GM19452 (cell line): ENCODE measurements at regions not wholly inside any gene's neighbourhood (a gene's known extent, or its start where the extent isn't known, plus 50 kb on each side); places are given as distances from the start of the nearest gene placed in this dataset.

Experiments used
- ATAC-seq: cut with Tn5 transposase; IDR thresholded peaks from one replicate; pipeline ENCODE4 v1.9.1; 2021; ENCODE audit not compliant: unreplicated experiment

DNA sequence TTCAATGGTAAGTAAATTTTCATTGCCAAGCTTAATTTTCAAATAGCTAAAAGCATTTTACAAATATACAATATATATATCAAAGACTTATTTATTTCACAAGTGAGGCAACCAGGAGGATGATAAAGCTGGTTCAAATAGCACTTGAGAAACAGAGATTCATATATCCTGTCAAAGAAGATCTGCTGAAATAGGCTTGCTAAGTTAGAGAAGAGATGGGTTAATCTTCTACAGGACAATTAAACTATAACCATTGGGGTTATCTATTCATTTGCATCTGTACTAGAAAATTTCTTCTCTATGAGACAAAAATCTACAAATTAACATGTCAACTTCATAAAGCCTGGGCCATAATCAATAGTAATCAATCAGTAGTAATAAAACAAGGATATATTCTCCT, 637.7 kb upstream of the UBE2E2 start:
- ATAC-seq, result peak; percentile 44

DNA sequence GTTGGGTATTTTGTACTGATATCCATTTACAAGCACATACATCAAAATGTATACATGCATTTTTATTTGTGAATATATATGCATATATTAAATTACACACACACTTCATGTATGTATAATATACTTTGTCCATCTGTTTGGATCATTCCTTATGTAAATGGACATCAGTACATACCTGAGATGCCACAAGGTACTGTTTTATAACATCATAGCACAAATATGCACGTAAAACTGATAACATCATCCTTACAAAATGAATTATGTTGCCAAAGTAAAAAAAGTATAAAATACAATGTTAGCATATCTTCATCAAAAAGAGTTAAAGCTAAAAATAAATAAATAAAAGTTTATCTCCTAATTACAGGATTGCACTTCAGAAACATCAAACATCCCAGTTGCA, 634.8 kb upstream of the UBE2E2 start:
- no peak for ATAC-seq

DNA sequence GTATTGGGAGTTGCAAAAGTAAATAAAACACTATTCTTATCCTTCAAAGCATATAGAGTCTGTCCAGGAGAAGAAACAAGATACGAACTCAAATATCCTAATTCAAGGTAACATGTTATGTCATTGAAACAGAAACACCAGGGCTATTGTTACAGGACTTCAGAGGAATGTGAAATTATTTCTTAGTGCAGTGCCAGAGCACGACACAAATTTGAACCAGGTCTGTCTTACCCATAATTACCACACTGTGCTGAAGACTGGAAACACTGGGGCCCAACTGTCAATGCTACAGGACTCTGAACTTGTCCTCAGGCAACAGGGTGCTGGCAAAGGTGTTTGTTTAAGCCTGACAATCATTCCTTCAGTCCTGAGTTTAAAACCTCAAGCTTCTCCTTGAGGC, 633.6 kb upstream of the UBE2E2 start:
- no peak for ATAC-seq

DNA sequence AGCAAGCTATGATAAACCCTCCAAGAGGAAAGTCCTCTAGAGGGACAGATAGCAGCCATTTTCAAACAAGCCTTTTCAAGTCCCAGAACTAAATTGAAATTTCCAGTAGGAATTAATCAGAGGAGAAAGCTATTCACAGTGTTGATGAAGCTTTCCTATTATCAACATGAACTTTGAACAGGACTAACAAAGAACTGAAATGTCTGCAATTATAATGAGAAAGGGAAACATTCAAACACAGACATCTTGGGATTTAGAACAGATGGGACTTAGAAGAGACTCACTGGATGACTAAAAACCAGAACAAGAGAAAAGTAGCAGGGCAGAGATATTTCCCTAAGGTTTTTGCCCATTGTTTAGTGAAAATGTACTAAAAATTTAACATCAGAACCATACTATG, 622.1 kb upstream of the UBE2E2 start:
- ATAC-seq, result no peak

DNA sequence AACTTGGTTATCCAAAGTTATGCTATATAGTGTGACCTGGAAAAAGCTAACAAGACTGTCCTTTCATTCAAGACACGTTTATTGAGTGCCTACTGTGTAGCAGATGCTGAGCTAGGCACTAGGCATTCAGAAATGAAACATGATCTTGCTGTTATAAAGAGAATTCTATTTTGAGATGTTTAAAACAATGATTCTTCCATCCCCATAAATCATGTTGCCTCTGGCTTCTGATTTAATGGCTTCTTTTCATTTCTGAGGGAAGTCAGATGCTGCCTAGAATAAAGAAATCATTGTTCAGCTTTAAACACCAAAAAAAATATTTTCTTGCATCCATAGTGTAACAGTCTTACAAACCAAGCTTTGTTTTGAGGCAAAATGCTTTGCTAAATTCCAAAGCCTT, 620.9 kb upstream of the UBE2E2 start:
- no peak for ATAC-seq

DNA sequence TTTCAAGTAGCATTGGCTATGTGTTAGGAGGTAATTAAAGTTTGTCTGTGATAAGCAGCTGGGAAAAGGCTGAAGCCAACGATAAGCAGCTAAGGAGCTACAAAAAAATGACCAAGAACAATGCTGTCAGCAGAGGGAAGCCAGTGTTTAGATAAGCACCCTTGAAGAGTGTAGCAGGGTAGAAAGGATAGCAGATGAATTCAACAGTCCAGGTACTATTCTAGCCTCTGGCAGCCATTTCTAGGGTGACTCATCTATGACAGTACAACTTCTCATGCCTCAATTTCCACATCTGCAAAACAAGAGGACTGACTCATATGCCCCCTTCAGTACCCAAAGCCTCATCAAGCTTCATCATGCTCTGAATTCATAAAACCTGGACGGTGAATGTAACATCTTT, 617.6 kb upstream of the UBE2E2 start:
- ATAC-seq, result no peak

DNA sequence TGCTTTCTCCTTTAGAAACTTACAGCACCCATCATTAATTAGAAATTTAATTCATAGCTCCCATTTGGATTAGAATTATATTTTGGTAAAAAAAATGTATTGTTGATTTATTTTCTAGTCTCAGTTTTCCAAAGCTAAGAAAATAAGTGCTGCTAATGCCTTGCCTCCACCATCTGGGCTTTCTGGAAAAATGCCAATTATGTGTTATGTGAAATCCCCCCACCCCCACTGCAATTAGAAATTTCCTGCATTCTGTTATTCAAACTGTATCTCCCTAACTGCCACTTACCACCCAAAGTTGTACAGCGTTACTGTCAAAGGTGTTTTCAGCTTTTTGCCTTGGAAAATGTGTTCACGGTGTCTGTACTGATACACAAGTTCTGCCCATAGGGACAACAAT, 617.2 kb upstream of the UBE2E2 start:
- ATAC-seq, result no peak

DNA sequence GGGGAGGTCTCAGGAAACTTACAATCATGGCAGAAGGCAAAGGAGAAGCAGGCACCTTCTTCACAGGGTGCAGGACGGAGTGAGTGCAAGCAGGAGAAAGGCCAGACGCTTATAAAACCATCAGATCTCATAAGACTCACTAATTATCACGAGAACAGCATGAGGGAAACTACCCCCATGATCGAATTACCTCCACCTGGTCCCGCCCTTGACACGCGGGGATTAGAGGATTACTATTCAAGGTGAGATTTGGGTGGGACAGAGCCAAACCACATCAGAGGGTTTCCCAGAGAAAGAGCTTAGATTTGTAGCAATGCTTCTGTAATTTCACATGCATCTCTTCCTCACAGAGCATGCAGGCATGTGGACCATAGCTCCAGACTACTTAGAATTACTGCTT, 615.7 kb upstream of the UBE2E2 start:
- ATAC-seq, result no peak

DNA sequence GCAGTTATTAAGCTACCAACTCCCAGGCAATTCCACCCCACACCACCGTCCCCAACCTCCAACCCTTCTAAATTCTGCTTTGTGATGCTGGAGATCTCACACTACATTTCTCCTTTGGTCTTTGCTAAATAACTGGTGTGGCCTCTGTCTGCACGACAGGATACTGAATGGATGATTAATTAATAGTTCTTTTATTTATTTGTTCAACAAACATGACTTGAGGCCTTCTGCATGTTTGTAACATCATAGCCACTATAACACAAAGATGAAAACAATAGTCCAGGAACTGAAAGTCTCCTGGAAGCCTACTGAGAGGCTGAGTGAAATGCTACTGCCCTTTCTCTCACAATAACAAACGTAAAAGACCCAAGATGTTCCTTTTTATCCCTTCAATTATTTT, 609.5 kb upstream of the UBE2E2 start:
- ATAC-seq, result no peak

DNA sequence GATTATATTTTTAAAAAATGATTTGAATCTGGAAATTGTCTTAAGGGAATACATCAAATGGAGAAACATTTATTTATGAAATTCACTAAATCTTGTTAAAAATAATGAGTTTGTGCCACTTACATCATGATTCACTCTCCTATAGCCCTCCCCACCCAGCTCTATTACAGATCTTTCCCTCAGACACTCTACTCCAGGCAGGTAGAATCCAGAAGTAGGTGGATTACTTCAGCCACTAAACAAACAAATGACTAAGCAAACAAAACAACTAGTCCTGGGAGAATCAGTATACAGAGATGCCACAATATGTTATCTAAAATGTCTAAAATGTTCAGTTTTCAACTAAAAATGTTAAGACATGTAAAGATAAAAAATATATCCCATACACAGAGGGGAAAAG, 608.1 kb upstream of the UBE2E2 start:
- ATAC-seq, result no peak

DNA sequence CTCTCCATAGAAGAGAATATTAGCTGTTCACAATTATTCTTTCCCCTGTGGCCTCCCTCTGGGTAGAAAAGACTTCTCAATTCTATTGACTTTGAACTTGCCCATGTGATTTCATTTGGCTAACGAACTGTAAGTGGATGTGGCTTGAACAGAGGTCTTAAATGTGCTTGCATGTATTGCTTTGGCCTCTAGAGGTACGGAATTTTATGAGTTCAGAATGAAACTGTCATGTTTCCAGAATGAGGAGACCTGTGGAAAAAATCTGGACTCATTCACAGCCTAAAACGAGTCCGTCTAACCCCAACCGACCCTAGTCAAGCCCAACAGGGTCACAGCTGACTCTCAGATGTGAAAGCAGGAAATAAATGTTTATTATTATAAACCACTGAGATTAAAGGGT, 596.7 kb upstream of the UBE2E2 start:
- ATAC-seq, result no peak

DNA sequence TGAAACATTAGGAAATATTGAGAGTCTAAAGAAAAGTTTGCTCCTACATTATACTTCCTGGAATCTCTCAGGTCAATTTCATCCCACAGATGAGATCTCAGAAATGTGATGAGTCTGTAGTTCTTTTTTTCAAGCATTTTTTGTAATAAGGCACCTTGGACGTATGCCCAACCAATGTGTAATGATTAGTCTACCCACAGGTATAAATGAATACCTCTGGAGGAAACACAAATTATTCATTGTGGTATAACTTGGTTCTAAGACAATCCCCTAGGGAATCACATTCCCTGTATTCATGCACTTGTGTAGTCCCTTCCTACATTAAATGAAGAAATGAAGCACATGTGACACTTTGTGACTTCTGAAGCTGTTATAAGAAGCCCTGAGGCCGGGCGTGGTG, 596.2 kb upstream of the UBE2E2 start:
- no peak for ATAC-seq

DNA sequence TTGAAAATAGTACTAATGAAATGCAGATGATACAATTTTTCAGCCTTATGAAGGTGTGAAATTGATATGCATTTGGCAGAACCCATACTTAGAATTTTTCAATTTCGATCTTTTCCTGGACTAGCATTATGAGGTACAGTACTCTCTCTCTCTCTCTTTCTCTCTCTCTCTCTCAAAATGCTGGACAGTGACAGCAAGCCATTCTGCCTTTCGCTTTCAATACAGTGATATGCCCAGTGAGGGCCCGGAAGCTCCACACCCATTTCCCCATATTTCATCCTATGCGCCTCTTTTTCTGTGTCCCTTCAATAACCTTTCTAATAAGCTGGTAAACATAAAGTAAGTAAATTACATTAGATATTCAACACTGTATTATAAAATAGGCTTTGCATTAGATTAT, 595.0 kb upstream of the UBE2E2 start:
- ATAC-seq, result no peak

DNA sequence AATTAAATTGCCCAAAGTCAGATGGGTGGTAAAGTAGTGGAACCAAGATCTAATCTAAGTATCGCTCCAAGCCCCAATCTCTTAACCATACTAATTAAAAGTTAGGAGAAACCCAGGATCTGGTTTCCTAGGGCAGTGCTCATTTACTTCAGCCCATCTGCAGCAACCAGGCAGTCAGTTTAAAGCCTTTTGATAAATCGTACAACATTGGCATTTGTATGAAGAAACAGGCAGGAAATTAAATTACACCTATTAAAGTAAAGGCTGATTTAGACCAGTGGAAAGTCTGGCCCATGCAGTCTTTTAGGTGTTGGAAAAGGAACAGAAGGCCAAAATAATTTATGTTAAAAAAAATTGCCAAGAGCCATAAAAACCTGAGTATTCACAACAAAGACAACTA, 594.4 kb upstream of the UBE2E2 start:
- ATAC-seq, result no peak

DNA sequence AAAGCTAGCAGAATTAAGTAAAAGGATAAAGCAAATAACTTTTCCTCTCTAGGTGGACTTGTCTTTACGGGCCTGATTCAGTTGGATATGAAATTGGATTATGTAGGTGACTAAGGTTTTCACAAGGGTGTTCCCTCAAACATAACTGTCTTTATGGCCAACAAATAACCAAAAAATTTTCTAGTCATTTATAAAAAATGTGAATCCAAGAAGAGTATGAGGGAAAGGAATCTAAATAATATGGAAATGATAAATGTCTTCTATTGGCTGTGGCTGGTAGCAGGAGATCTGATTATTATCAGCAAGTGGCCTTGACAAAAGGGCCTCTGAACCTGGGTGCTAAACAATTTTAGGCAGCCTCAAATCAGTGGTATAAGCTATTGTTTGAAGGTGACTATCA, 594.0 kb upstream of the UBE2E2 start:
- no peak for ATAC-seq

DNA sequence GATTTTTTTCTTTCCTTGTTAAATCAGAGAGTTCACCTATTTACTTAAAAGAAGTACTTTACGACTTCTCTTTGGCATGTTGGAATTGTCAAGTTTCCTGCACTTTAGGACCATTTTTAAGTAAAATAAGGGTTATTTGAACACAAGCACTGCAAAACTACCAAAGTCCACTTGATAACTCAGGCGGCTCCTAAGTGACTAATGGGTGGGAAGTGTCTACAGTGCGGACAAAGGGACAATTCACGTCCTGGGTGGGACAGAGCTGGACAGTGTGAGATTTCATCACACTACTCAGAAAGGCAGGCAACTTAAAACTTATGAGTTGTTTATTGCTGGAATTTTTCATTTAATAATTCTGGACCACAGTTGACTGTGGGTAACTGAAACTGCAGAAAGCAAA, 590.2 kb upstream of the UBE2E2 start:
- no peak for ATAC-seq

DNA sequence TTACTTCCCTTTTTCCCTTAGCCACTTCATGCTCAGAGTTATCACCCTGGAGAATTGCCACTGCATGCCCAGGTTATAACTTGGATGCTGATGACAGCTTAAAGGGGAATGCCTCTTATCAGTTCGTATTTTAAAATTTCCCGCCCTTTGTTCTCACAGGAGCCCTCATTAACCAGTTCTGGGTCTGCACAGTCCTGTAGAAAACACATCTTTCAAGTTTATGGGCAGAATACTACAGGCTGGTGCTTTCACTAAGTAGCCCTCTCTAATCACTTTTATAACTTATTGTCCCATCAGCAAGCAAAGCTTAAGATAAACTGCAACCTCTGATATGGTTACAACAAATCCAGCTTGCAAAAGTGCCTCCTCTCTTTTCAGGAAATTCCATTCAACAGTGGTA, 587.3 kb upstream of the UBE2E2 start:
- no peak for ATAC-seq

DNA sequence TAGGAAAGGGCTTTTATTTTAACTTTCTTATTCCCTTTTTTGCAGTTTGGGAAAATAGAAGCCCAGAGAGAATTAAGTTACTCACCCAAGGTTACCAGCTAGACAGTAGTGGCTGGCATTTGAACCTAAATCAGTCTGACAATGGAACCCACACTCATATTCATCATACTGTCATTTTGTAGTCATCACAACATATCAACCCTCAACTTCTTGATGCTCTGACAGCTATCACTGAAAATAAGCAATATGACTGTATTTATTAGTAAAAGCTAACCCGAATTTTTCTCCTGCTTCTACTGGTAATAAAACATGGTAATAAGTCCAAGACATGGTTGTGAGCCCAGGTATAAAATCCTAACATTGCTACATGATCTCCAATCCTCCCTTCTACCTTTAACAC, 585.8 kb upstream of the UBE2E2 start:
- no peak for ATAC-seq

DNA sequence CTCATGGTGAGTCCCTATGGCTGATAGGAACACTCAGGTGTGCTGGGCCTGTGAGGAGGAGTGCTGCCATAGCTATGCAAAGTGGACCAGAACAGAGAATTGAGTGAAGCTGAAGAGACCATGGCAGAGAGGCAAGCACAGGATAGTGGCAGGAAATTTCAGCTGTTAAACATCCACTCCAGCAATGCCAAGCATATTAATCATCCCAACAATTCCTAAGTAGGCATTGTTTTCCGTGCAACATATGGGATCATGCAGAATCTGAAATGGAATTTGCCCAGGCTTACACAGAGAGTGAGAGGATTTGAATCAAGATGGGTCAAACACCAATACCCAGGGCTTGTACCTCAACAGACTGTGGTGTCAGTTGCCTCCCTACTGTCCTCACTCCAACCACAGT, 582.6 kb upstream of the UBE2E2 start:
- ATAC-seq, result no peak

DNA sequence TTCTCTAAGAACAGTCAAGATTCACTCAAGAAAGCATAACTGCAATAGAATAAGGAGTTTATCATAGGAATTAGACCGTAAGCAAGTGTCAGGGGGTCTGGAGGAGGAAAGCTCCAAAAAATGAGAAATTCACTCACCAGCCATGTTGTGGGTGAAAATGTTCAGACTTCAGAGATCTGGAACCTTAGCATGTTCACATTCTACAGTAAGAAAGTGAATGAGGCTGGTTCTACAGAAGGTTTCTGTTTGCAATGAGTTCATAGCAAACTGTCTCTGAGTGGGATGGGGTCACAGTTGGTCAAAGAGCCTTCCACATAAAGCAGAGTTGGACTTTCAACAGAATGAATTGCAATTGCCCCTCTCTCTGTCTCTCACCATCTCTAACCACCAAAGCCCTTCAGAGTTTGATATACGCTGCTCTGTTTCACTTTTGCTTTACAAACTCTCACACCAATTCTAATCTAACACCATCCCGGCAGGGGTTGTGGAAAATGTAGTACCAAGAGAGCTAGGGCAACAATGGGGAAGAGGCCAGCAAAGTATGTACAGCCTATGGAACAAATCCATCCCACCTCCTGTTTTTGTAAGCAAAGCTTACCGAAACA, 581.8 kb upstream of the UBE2E2 start:
- no peak for ATAC-seq

DNA sequence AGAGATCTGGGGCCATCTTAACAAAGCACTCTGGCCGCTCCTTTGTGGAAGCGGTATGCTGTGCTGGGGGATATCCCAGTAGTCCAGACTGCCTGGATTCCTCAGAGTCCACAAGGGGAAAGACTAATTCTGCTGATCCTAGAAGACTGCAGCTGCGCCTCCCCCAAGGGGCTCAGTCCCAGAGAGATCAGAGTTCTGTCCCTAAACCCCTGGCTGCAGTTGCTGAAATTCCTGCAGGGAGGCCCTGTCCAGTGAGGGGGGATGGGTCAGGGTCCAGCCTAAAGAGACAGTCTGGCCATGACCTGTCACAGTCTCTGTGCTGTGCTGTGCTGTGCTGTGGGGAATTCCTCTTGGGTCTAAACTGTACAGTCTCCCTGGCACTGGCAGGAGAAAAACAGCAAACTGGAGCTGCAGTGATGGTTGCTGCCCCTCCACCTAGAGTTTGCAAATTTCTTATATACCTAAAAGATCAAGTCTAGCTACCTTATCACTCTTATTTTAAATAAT, 575.1 kb upstream of the UBE2E2 start:
- ATAC-seq, result no peak

DNA sequence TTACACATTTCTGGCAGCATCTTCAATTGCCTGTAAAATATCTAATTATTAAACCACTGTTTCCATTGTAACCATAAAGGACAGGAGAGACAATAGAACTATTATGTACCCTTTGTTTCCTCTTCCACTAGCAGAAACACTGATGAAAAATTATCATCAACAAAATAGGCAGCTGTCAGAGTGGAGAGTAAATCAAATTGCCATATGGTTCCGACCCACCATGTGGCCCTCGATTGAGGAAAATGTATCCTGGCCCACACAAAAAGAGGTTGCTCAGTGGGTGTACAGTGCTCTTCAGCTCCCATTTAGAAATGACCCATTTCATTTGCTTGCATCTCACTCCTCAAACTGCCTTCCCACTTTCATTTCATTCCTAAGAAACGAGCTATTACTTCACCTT, 570.6 kb upstream of the UBE2E2 start:
- no peak for ATAC-seq

DNA sequence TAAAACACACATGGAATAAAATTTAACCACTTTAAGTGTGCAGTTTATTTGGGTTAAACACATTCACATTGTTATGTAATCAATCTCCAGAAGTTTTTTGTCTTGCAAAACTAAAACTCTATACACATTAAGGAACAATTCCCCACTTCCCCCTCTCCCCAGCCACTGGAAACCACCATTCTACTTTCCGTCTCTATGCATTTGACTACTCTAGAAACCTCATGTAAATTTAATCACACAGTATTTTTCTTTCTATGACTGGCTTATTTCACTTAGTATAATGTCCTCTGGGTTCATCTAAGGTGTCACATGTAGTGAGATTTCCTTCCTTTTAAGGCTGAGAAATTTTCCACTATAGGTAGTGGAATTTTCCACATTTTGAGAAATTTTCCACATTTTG, 568.7 kb upstream of the UBE2E2 start:
- ATAC-seq, result no peak
